Natural killer cell (primary cell): ENCODE measurements at regions not wholly inside any gene's neighbourhood (a gene's known extent, or its start where the extent isn't known, plus 50 kb on each side); places are given as distances from the start of the nearest gene placed in this dataset.

Experiments
- ATAC-seq, 3 donors: fragments of 150-1000 bp in 2 of 3; fragments of 200-7000 bp in 1 of 3; cut with Tn5 transposase; 1 replicate in 1 of 3; 2 replicates in 2 of 3; pipeline ENCODE4 v1.10.0; 2021; ENCODE audit warnings: mild to moderate bottlenecking in 2 of 3, moderate library complexity in 2 of 3
- DNase-seq, 2 donors: peaks; one replicate each; pipeline versions ENCODE4 v3.0.0 to v3.0.0-alpha.2; 2013 to 2021; ENCODE audit warnings: mixed read lengths in 1 of 2
- H3K27ac ChIP-seq: one replicate; pipeline ENCODE4 v1.5.1; 2013; ENCODE audit warnings: mild to moderate bottlenecking, low read length
- H3K27me3 ChIP-seq: one replicate; pipeline ENCODE4 v1.6.1; 2013; ENCODE audit warnings: low read length; ENCODE audit not compliant: control insufficient read depth, insufficient read depth
- H3K36me3 ChIP-seq: one replicate; pipeline ENCODE4 v1.6.1; 2013; ENCODE audit warnings: low read length; ENCODE audit not compliant: control insufficient read depth, insufficient read depth
- H3K4me1 ChIP-seq: one replicate; pipeline ENCODE4 v1.6.1; 2013; ENCODE audit warnings: low read length; ENCODE audit not compliant: control insufficient read depth, insufficient read depth
- H3K4me3 ChIP-seq: one replicate; pipeline ENCODE4 v1.5.1; 2013; ENCODE audit warnings: low read length
- H3K9me3 ChIP-seq: one replicate; pipeline ENCODE4 v1.6.1; 2013; ENCODE audit warnings: low read length; ENCODE audit not compliant: control insufficient read depth, insufficient read depth
- H3K27ac Mint-ChIP-seq, 2 donors: one replicate each; pipeline ENCODE4 v1.8.0; 2022; ENCODE audit warnings: mild to moderate bottlenecking in 2 of 2, mixed read lengths in 2 of 2, moderate library complexity in 1 of 2
- H3K27me3 Mint-ChIP-seq, 2 donors: one replicate each; pipeline ENCODE4 v1.8.0; 2022; ENCODE audit warnings: low read depth in 2 of 2, mixed read lengths in 2 of 2
- H3K36me3 Mint-ChIP-seq: one replicate; pipeline ENCODE4 v1.8.0; 2022; ENCODE audit warnings: mixed read lengths
- H3K4me1 Mint-ChIP-seq, 2 donors: one replicate each; pipeline ENCODE4 v1.8.0; 2022; ENCODE audit warnings: mixed read lengths in 2 of 2
- H3K4me3 Mint-ChIP-seq: one replicate; pipeline ENCODE4 v1.8.0; 2022; ENCODE audit warnings: mild to moderate bottlenecking, moderate library complexity, mixed read lengths
- H3K9me3 Mint-ChIP-seq, 2 donors: one replicate each; pipeline ENCODE4 v1.8.0; 2022; ENCODE audit warnings: mixed read lengths in 2 of 2
- CTCF ChIP-seq: fragments of 200-600 bp; IDR thresholded peaks from one replicate; pipeline ENCODE4 v1.8.0; 2022; ENCODE audit warnings: antibody characterized with exemption
- WGBS: methylation state at CpG from one replicate; pipeline ENCODE4 v1.1.7; 2013; ENCODE audit warnings: missing lambda C conversion rate; ENCODE audit not compliant: insufficient coverage; 5-methylcytosine and 5-hydroxymethylcytosine counted together
- intact Hi-C: fragments of 100-400 bp; cut with micrococcal nuclease; formaldehyde crosslinking; loops from one replicate; pipeline ENCODE4 v1.14.2; 2022

DNA sequence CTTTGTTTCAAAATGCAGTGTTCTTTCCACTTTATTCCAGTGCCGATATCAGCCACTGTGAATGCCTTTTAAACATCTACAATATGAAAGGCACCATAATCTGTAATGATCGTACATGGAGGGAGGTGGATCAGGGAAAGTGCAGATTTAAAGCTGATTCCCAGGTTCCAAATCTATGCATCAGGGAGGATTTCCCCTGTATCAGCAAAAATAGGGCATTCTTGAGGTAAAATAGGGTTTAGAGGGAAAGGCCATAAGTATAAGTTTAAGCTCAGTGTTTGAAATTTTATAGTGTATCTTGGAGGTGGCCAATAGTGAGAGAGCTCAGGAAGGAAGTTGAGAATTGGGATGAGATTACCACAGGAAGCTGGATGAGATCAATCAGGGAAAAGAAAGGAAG is 289.7 kb upstream of the ID4 start:
- intact Hi-C loops, result no loop called here
- peaks cover 0 to 2% of the 10 kb centered on the region in 2 donors for H3K9me3 Mint-ChIP-seq
- H3K4me3 ChIP-seq, result no peak overlapping the region
- H3K4me1 ChIP-seq, result no peaks in the 10 kb centered on the region
- ATAC-seq (no peak), DNase-seq (no peak)
- no peaks in the 10 kb centered on the region for H3K9me3 ChIP-seq
- H3K4me3 Mint-ChIP-seq, result no peak overlapping the region
- 94% methylated on average over 2 of the region's 2 CpGs for WGBS
- H3K4me1 Mint-ChIP-seq, result no peaks in the 10 kb centered on the region
- no peak overlapping the region for H3K27ac Mint-ChIP-seq
- H3K36me3 Mint-ChIP-seq, result no peaks in the 10 kb centered on the region
- no peak for TF ChIP-seq CTCF
- H3K27me3 Mint-ChIP-seq, result no peaks in the 10 kb centered on the region
- H3K27me3 ChIP-seq, result no peaks in the 10 kb centered on the region
- H3K36me3 ChIP-seq, result no peaks in the 10 kb centered on the region
- no peak overlapping the region for H3K27ac ChIP-seq

DNA sequence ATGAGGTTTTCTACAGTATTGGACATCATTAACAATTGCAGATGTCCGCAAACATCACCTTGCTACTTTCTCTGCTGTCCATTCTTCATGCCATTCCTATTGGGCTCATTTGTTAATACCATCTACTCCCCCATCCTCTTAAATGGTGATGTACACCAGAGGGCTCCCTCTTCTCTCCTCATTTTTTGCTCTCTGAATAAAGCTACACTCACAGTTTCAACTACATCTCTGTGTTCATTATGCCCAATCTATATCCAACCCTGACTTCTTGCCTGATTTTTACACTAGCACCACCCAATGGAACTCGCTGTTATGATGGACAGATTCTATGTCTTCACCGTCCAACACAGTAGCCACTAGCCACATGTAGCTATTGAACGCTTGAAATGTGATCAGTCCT is 288.1 kb upstream of the ID4 start:
- Histone ChIP-seq H3K4me3 (no peak overlapping the region), H3K4me1 (no peaks in the 10 kb centered on the region), H3K36me3 (no peaks in the 10 kb centered on the region), H3K27ac (no peak overlapping the region), H3K27me3 (no peaks in the 10 kb centered on the region), H3K9me3 (no peaks in the 10 kb centered on the region)
- intact Hi-C loops, result no loop called here
- Mint-ChIP-seq H3K4me3 (no peak overlapping the region), H3K9me3 (peaks cover 0 to 2% of the 10 kb centered on the region in 2 donors), H3K27me3 (no peaks in the 10 kb centered on the region), H3K27ac (no peak overlapping the region), H3K4me1 (no peaks in the 10 kb centered on the region), H3K36me3 (no peaks in the 10 kb centered on the region)
- ATAC-seq (no peak), DNase-seq (no peak)
- WGBS, result 93% methylated on average over 4 of the region's 4 CpGs
- no peak for TF ChIP-seq CTCF

DNA sequence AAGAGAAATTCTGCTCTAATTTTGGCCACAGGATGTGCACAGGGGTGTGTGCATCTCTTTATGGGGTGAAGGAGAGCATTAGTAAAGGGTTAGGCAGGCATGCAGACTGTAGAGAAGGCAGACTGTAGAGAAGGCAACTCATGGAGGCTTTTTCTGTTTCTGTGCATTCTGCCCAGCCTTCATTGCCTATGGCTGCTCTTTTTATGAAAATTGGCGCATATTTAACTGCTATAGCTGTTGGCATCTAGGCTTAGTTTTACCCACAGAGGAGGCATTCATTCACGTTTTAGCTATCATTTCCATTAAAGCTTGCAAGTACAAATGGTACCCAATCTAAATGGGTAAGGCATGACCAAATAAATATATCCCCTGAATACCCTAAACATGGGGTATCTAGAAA is 286.8 kb upstream of the ID4 start:
- no peaks in the 10 kb centered on the region for H3K4me1 Mint-ChIP-seq
- Histone ChIP-seq H3K4me3 (no peak overlapping the region), H3K9me3 (no peaks in the 10 kb centered on the region), H3K4me1 (no peaks in the 10 kb centered on the region), H3K27me3 (no peaks in the 10 kb centered on the region), H3K27ac (no peak overlapping the region), H3K36me3 (no peaks in the 10 kb centered on the region)
- intact Hi-C loops, result no loop called here
- no peak overlapping the region for H3K27ac Mint-ChIP-seq
- 72% methylated on average over 2 of the region's 2 CpGs for WGBS
- no peaks in the 10 kb centered on the region for H3K27me3 Mint-ChIP-seq
- ATAC-seq (no peak), DNase-seq (no peak)
- peaks cover 0 to 2% of the 10 kb centered on the region in 2 donors for H3K9me3 Mint-ChIP-seq
- no peak for TF ChIP-seq CTCF
- H3K36me3 Mint-ChIP-seq, result no peaks in the 10 kb centered on the region
- H3K4me3 Mint-ChIP-seq, result no peak overlapping the region

DNA sequence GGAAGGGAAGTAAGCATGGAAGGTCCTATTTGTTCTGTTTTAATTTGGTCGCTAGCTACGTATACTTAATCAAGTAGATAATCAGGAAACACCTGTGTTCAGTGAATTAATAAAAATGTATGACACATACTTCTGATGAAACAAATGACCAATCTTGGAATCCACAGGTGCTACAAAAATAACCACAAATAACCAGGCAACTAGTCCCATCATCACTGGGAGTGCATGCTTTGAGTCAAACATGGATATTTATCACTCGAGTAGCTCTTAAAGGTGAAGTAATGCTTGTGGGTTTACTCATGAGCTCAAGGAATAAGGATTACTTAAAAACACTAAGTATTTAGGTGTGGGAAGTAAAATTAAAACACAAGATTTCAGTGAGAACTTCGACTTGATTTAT is 285.6 kb upstream of the ID4 start:
- no peaks in the 10 kb centered on the region for H3K36me3 Mint-ChIP-seq
- intact Hi-C loops, result no loop called here
- peaks cover 2 to 3% of the 10 kb centered on the region in 2 donors for H3K9me3 Mint-ChIP-seq

More for the DNA sequence above, 285.6 kb upstream of the ID4 start:
- Histone ChIP-seq H3K36me3 (no peaks in the 10 kb centered on the region), H3K27ac (no peak overlapping the region), H3K4me3 (no peak overlapping the region), H3K27me3 (no peaks in the 10 kb centered on the region), H3K4me1 (no peaks in the 10 kb centered on the region), H3K9me3 (no peaks in the 10 kb centered on the region)
- no peak for ATAC-seq
- Mint-ChIP-seq H3K27me3 (no peaks in the 10 kb centered on the region), H3K4me3 (no peak overlapping the region), H3K4me1 (no peaks in the 10 kb centered on the region), H3K27ac (no peak overlapping the region)
- no peak for TF ChIP-seq CTCF
- no peak for DNase-seq
- WGBS, result 89% methylated on average over 4 of the region's 4 CpGs
